ENCODE measurements at regions not wholly inside any gene's neighbourhood (a gene's known extent, or its start where the extent isn't known, plus 50 kb on each side); places are given as distances from the start of the nearest gene placed in this dataset.

GRCh38 chr3:67232642-67233041, 234.5 kb downstream of the KBTBD8 start:
- TF ChIP-seq CTCF (IDR thresholded peaks at IDR 0.05) (no peak), POLR2AphosphoS5 (IDR thresholded peaks at IDR 0.05) (no peak)

Measured in transverse colon (tissue), 4 donors.